Bone marrow (tissue), 2 donors: ENCODE measurements at regions not wholly inside any gene's neighbourhood (a gene's known extent, or its start where the extent isn't known, plus 50 kb on each side); places are given as distances from the start of the nearest gene placed in this dataset.
"Not testable (repeated sequence)": the region's sequence is repeated elsewhere in the genome, so short reads cannot be mapped to it uniquely, and the experiment has no call there.

ENCODE experiments used
- DNase-seq, 2 donors: peaks; one replicate each; lab custom pipeline; 2025; lab: John Stamatoyannopoulos, UW

- no peak for DNase-seq
Measured at GRCh38 chr9:107839371-107839770, 349.8 kb upstream of the KLF4 start.

DNA sequence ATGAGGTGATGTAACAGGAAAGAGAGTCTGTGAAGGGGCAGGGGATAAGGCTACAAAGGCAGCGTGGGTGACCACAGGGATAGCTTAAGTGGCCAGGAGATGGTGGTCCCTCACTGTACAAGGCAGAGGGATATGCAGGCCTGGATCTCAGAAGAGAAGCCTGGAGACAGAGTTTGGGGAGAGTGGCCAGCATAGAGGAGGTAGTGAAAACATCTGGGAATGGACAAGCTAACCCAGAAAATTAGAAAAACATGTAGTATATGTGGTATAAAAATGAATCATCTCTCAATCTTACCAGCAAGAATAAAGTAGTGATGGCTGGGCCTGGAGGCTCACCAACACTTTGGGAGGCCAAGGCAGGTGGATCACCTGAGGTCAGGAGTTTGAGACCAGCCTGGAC lies 349.2 kb upstream of the KLF4 start:
- no peak for DNase-seq

GRCh38 chr9:107836300-107836699 lies 346.7 kb upstream of the KLF4 start:
- DNase-seq: no peak

DNA sequence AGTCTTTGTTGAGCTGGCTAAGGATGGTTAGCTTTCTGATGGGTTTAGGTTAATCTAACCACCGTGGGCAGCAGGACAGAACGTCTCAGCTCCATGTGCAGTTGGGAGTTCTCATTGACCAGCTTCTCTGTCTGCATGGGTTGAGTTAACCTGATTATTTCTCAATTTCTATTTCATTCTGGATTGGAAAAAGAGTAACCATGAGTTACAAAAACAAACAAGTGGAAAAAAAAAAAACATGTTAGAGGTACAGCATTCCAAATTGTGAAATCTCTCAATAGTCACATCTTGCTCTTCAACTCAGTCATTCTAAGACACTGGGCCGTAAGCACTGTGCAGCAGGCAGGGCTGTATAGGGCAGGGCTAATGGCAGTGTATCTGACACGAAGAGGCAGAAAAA lies 343.7 kb upstream of the KLF4 start:
- no peak for DNase-seq

GRCh38 chr9:107832871-107833270 lies 343.3 kb upstream of the KLF4 start:
- DNase-seq: no peak

DNA sequence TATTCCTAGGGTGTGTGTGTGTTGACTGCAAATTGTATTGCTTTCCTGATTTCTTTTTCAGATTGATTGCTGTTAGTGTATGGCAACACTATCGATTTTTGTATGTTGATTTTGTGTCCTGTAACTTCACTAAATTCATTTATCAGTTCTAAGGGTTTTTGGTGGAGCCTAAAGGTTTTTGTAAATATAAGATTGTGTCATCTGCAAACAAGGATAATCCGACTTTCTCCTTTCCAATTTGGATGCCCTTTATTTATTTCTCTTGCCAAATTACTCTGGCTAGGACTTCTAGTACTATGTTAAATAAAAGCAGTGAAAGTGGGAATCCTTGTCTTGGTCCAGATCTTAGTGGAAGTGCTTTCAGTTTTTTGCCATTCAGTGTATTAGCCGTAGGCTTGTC lies 340.9 kb upstream of the KLF4 start:
- no peak for DNase-seq

GRCh38 chr9:107827884-107828283 lies 338.3 kb upstream of the KLF4 start:
- DNase-seq: no peak

- DNase-seq: no peak
Measured at GRCh38 chr9:107827304-107827703, 337.7 kb upstream of the KLF4 start.

DNA sequence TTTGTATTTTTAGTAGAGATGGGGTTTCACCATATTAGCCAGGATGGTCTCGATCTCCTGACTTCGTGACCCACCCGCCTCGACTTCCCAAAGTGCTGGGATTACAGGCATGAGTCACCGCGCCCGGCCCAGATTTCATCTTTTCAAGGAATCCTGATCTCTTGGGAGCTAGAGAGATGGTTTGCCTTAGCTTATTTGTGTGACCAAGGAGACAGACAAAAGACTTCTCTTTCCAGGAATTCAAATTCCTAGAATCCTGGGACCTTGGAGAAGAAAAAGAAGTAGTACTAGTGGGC lies 337.1 kb upstream of the KLF4 start:
- not testable (repeated sequence) for DNase-seq

GRCh38 chr9:107824556-107824955 lies 335.0 kb upstream of the KLF4 start:
- no peak for DNase-seq

DNA sequence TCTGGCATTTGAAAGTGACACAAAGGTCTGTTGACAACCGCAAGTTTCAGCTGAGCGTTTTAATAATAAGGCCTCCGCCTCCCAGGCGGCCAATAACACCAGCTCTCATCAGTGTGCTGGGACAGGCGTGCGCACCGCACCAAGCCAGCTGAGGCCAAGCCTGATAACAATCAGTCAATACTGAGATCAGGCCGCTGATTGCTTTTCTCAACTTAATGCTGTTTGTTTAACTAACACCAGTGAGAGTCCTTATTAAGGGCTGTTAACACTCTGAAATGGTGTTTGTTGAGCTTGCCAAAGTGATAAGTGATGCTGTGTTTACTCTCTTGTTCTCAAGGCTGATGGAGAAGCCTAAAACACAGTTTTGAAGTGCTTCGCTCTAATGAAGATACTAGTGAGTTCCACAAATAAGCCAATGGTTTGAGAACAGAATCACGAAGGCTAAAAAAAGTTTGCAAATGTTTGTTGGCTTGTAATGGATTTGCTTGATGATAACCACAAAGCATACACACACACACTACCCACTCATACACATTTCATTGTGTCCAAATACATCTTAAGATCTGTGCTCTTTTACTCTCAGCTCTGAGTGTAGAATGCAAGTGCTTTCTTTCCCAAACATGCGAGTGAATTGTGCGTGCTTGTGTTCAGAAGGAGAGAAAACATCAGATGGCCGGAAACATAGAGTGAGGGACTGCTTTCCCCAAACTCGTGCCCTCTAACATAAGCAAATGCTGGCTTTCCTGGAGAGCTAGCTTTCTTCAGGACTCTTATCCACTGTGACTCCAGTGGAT lies 330.4 kb upstream of the KLF4 start:
- DNase-seq: no peak

DNA sequence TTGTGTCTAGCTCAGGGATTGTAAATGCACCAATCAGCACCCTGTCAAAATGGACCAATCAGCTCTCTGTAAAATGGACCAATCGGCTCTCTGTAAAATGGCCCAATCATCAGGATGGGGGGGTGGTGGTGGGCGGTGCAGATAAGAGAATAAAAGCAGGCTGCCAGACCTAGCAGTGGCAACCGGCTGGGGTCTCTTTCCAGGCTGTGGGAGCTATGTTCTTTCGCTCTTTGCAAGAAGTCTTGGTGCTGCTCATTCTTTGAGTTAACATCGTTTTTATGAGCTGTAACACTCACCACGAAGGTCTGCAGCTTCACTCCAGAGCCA lies 328.9 kb upstream of the KLF4 start:
- not testable (repeated sequence) for DNase-seq

DNA sequence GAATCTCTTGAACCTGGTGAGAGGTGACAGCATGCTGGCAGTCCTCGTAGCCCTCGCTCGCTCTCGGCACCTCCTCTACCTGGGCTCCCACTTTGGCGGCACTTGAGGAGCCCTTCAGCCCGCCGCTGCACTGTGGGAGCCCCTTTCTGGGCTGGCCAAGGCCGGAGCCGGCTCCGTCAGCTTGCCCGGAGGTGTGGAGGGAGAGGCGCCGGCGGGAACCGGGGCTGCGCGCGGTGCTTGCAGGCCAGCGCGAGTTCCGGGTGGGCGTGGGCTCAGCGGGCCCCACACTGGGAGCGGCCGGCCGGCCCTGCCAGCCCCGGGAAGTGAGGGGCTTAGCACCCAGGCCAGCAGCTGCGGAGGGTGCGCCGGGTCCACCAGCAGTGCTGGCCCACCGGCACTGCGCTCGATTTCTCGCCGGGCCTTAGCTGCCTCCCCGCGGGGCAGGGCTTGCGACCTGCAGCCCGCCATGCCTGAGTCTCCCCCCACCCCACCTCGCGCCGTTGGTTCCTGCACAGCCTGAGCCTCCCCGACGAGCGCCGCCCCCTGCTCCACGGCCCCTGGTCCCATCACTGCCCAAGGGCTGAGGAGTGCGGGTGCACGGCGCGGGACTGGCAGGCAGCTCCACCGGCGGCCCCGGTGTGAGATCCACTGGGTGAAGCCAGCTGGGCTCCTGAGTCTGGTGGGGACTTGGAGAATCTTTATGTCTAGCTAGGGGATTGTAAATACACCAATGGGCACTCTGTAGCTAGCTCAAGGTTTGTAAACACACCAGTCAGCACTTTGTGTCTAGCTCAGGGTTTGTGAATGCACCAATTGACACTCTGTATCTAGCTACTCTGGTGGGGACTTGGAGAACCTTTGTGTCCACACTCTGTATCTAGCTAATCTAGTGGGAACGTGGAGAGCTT lies 328.3 kb upstream of the KLF4 start:
- DNase-seq: not testable (repeated sequence)

- no peak for DNase-seq
Measured at GRCh38 chr9:107816561-107817021, 327.0 kb upstream of the KLF4 start.

DNA sequence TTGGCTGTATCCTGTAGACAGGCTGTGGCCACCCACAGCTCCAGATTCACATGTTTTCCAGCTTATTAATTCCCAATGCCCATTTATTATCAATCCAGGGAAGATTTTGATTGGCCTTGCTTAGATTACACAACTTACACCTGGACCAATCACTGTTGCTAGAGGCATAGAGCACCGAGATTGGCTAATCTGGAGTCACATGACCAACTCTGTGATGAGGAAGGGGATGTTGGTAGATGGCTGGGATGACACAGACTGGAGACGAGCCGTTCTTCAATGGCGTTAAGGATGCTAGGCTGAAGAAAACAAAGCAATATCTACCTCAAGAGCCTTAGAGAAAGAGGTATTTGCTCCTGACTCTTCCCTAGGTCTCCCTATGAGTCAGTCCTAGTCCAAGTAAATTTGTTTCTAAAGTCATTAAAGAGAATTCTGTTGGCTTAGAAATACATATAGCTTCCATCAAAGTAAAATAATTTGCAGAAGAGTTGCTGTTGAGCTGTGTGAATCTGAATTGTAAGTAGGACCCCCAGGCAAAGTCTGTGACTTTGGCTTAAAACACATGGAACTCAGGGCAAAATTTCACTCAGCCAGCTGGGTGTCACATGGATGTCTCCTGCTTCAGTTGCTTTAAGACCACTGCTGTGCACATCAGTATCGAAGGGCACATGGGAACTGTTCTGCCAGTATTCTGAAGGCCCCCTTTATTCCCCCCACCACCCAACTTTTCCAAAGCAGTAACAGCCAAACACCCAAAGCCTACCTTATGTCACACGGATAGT lies 326.4 kb upstream of the KLF4 start:
- no peak for DNase-seq

- no peak for DNase-seq
Measured at GRCh38 chr9:107813287-107813686, 323.7 kb upstream of the KLF4 start.

- peak in 1 of 2 donors; percentile 5 for DNase-seq
Measured at GRCh38 chr9:107810461-107810961, 320.9 kb upstream of the KLF4 start.

- no peak for DNase-seq
Measured at GRCh38 chr9:107809871-107810460, 320.4 kb upstream of the KLF4 start.

- no peak for DNase-seq
Measured at GRCh38 chr9:107807183-107807582, 317.6 kb upstream of the KLF4 start.

DNA sequence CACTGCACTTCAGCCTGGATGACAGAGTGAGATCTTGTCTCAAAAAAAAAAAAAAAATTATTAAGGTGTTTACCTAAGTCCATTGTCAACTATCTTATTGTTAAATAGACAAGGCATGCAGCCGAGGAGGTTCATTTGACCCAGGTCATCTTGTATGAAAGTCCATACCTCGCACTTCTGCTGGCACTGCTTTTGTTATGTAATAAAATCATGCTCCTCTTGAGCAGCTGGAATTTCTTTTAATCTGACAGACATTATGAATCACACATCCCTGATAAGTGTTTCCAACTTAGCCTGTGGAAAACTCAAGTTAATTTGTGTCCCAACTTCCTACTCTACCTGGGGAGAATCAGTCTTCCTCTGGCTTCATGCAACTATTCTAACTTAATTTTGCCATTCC lies 315.6 kb upstream of the KLF4 start:
- no peak for DNase-seq

GRCh38 chr9:107794259-107794658 lies 304.7 kb upstream of the KLF4 start:
- no peak for DNase-seq

- no peak for DNase-seq
Measured at GRCh38 chr9:107793541-107793940, 304.0 kb upstream of the KLF4 start.
